NCI-H146 treated with DMSO at 0.1 percent for 48 hours (cell line): ENCODE measurements at regions not wholly inside any gene's neighbourhood (a gene's known extent, or its start where the extent isn't known, plus 50 kb on each side); places are given as distances from the start of the nearest gene placed in this dataset.
A peak's percentile ranks its signal among the peaks of the same experiment; 100 is the strongest.

Experiments
- DNase-seq: peaks from one replicate; lab custom pipeline; 2025; ENCODE audit not compliant: unreplicated experiment; lab: John Stamatoyannopoulos, UW

DNA sequence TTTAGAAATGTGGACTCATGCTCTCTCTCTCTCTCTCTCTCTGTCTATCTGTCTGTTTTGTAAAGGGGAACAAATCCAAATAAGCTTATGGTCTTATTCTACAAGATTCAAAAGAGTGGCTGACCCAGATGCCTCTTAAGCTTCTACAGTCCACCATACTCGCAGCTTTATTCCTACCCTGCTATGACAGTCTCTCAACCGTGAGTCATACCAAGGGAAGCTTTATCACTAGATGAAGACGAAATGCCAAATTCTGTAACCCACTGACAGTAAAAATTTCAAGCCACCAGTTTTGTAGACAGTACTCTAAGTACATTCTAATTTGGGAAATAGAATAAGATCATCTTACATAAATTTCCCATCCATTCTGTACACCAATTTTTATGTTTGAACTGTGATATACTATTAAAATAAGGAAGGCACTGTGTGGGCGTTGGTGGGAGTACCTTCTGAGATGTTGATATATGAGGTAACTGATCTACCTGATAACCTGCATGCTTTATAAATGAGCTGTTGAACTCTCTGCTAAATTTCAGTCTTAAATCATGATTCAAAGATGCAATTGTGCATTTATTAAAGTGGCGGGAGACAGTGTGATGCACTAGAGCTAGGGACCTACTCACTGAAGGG is 153.2 kb downstream of the KLF6 start:
- DNase-seq, result no peak

DNA sequence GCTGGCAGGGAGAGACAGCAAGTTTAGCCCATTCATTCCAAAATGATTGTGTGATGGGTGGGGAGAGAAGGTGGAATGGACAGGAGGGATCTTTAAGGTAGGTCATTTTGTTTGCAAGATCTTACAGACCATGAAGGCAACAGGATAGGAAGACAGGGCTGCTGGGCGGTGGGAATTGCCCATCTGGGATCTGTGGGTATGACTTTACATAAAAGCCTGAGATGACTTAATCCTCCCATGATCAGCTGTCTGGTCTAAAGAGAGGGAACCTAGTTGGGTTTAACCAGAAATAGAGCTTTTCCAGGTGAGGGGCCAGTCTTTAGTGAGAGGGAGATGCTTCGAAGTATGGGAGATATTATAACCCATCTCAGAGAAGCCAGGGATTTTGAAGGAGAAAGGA is 153.7 kb downstream of the KLF6 start:
- no peak for DNase-seq

- no peak for DNase-seq
These were observed 158.9 kb downstream of the KLF6 start for GRCh38 chr10:3625959-3626751.

- no peak for DNase-seq
These were observed 160.6 kb downstream of the KLF6 start for GRCh38 chr10:3624367-3624766.

DNA sequence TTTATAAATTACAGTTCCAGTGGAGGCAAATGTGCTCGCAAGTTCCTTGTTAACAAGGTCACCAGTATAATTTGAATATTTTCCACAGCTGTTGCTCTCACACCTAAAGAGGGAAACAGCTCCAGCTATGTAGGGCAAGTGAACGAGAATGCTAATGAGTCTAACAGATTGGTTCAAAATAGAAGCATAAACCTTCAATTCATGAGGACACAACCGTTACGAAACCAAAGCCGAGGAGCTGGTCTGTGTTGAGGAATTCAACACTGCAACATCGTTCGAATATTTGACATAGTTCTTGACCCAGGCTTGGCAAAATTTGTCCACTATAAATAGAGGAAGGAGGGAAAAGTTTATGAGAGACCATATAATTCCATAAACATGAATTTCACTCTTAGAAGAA is 161.3 kb downstream of the KLF6 start:
- no peak for DNase-seq

DNA sequence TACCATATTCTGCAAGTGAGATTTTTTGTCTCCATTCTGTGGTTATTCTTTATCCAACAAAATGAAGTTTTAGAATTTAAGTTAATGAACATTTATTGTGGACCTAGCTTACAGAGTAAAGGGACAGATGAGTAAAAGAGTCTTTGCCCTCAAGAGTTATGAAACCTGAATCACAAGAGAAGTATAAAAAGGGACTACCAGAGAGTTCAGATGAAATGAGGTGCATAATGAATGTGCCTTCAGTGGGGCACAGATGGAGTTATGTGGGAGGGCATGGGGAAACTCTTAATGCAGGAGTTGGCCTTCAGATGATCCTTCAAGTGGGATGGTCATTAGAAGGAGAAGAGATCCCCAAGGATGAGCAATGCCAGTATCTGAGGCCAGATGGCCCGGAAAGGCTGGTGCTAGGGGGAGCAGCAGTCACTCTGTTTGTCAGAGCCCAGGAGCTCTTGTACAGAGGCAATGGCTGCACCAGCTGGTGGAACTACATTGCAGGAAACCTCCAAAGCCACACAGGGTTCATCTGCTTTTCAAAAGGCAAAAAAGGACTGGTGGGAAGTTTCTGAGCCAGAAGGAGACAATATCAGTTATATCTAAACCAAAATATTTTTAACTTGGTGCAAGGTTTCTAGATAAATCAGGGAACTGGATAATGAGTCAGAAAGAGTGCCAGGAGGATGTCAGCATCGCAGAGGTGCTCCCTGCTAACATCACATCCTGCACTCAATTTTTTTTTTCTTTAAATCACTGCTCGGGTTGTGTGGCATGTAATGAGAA is 162.0 kb downstream of the KLF6 start:
- no peak for DNase-seq

DNA sequence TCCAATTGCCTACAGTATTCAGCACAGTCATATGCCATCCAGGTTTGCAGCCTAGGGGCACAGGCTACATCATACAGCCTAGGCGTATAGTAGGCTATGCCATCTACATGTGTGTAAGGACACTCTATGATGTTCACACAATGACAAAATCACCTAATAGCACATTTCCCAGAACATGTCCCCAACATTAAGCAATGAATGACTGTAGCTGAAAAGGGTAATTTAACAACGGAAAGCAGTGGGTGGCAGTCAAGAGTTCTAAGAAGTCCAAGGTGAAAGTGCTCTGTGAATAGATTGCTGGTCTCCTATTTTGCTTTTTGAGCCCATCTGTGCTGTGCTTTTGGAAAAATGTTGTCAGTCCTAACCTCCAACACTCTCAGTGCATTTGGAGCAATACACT is 162.6 kb downstream of the KLF6 start:
- no peak for DNase-seq

DNA sequence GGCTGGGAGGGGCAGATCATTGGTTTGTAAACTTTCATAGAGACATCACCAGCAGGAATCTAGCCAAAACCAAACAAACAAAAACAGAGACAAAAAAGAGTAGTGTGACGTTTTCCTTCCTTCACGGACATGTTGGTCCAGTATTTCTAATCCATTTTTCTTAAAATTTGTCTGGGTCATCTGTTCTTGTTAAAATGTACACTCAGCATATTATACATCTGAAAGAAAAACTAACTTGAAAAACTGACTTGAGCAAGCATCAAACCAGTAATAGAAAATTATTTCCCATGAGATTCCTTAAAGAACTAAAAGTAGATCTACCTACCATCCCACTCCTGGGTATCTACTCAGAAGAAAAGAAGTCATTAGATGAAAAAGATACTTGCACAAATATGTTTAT is 164.2 kb downstream of the KLF6 start:
- DNase-seq, result no peak

DNA sequence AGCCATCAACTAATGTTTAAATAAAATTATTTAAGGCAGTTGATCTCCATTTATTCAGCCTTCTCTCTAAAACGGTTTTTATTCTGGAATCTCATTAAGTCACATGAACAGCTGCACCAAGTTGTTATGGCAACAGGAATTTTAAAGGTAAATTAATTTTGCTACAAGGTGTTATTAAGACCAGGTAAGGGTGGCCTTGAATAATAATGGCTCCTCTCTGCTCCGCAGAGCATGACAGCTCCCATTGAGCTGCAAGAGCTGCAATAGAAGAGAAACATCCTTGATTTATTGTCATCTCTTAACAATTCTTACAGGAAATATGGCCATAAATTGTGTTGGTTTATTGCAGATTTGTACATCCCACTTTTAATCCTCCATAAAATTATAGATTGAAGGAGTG is 165.8 kb downstream of the KLF6 start:
- peak; percentile 96 for DNase-seq

DNA sequence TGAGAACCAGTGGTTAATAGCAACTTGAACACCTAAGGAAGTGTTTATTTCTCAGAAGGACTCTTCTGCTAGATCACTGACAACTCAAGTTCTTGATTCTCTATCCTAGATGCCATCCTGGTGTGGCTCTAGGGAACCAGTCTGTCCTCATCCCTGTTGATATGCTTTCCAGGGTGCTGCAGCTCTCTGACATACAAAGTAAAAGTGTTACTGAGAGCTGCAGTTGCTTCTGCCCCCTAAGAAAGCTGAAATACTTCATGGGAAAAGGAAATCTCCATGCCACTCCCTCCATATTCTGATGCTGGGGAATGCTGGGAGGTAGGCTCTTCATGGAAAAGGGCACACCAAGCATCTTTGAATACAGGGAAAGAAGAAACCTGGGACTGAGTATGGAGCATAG is 168.1 kb downstream of the KLF6 start:
- no peak for DNase-seq

- no peak for DNase-seq
These were observed 171.7 kb downstream of the KLF6 start for GRCh38 chr10:3613318-3613717.

DNA sequence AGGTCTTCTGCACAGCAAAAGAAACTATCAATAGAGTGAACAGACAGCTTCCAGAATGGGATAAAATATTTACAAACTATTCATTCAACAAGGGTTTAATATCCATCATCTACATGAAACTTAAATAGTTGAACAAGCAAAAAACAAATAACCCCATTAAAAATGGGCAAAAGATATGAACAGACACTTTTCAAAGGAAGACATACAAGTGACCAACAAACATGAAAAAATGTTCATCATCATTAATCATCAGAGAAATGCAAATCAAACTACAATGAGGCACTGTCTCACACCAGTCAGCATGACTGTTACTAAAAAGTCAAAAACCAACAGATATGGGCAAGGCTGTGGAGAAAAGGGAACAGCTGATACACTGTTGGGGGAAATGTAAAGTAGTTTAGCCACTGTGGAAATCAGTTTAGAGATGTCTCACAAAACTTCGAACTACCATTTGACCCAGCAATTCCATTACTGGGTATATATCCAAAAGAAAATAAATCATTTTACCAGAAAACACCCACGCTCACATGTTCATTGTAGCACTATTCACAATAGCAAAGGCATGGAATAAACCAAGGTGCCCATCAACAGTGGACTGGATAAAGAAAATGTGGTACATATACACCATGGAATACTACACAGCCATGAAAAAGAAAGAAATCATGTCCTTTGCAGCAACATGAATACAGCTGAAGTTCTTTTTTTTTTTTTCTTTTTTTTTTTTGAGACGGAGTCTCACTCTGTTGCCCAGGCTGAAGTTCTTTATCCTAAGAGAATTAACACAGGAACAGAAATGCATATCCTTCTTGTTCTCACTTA is 172.6 kb downstream of the KLF6 start:
- DNase-seq, result no peak

DNA sequence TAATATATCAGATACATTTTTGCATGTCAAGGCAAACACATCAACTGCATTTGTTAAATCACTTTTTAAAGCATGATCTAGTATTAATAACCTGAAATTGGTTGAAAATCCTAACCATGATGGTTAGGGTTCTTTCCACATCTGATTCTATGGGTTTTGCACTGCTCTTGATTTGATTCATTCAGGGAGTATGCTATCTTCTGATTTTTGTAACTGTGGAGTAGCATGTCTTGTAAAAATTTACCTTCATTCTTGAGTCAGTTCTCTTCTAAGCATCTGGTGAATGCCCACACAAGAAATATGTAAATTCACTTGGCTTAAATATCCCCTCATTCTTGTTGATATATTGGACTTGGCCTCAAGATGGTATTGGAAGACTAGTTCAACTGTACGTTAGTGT is 178.7 kb downstream of the KLF6 start:
- DNase-seq, result no peak

DNA sequence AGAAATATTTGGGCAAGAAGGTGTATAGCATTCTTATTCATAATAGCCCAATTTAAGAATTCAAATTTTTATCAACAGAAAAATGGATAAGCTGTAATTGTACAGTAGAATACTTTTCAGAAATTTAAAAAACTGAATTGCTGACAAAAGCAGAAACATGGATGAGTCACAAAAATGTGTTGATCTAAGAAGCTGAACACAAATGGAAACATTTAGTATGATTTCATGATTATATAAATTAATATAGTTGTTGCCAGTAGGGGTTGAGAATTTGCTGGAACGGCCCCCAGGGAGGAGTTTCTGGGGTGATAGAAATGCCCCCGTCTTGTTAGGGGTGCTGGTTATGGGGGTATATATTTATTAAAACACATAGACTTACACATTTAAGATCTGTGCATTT is 179.1 kb downstream of the KLF6 start:
- no peak for DNase-seq

GRCh38 chr10:3595736-3596135 is 189.3 kb downstream of the KLF6 start:
- no peak for DNase-seq

DNA sequence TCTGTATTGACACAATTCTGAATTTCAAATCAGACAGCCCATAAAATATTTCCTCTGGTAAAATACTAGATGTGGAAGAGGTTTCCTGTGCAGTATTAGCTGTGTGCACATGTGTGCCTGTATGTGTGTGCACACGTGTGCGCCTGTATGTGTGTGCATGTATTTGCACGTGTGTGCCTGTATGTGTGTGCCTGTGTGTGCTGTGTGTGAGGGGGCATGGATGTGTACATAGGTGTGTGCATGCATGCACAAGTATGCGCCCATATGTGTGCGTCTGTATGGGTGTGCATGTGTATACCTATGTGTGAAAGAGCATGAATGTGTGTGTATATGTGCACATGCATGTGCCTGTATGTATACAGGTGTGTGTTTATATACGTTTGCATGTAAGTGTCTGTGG is 191.4 kb downstream of the KLF6 start:
- no peak for DNase-seq

- DNase-seq, result no peak
These were observed 192.6 kb downstream of the KLF6 start for GRCh38 chr10:3592424-3592823.

GRCh38 chr10:3588816-3589215 is 196.2 kb downstream of the KLF6 start:
- no peak for DNase-seq

DNA sequence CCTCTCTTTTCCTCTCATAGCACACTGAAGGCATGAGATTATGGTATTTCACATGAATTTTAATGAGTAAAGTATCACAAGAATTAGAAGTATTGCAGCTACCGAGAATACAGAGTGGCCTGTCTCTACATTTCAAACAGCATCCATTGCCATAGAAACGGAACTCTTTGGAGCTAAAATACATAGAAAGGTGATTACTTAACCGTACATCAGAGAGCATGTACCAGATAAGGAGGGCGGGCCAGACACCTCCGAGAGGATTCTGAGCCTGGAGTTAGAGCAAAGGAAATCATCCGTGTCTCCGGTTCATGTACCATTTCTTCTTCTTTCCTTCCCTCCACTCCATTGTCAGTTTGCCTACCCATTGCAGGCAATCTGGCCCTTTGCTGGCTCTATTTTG is 196.7 kb downstream of the KLF6 start:
- DNase-seq, result no peak

DNA sequence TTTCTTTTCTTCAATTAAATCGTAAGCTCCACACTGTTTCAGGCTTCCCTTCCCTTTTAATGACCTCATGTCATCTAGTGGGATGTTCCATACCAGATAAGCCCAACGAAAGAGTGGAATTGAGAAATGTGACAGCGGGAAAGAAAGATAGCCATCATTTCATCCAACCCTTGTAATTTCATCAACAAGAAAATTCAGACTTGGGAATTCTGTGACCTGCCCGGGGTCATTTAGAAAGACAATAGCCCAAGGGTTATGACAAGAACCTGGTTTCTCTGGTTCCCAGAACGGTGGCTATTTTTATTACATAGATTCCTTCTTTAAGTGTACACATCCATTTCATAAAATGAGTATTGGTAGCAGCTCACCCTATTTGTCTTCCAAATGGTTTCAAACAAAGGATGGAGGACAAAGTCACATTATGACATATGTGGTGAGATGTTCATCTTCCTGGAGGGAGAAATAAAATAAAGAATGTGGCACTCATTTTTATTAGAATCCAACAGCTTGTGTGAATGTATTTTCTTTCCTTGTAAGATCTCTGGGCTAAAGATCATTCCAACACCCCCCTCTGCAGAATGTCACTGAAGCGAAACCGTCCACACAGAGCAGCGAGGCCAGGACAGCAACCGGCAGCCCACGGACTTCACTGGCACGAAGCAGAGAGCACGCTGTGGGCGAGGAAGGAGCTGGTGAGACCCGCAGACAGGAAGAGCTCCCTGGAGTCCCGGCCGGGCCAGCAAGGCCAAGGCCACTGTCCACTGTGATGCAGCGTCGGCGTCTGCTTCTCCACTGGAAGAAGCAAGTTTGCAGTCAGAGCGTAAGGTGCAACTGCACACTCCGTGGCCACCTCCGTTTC is 199.9 kb downstream of the KLF6 start:
- no peak for DNase-seq
